Inferior parietal cortex (tissue), 1 donor: ENCODE measurements at regions not wholly inside any gene's neighbourhood (a gene's known extent, or its start where the extent isn't known, plus 50 kb on each side); places are given as distances from the start of the nearest gene placed in this dataset.
"Not testable (repeated sequence)": the region's sequence is repeated elsewhere in the genome, so short reads cannot be mapped to it uniquely, and the experiment has no call there.

Experiments used
- DNase-seq: peaks from one replicate; pipeline ENCODE4 v3.0.0-alpha.2; 2016; ENCODE audit errors: extremely low spot score

GRCh38 chr5:40453689-40454088 lies 226.0 kb upstream of the PTGER4 start:
- DNase-seq, result no peak

GRCh38 chr5:40452874-40453624 lies 226.7 kb upstream of the PTGER4 start:
- DNase-seq, result no peak

DNA sequence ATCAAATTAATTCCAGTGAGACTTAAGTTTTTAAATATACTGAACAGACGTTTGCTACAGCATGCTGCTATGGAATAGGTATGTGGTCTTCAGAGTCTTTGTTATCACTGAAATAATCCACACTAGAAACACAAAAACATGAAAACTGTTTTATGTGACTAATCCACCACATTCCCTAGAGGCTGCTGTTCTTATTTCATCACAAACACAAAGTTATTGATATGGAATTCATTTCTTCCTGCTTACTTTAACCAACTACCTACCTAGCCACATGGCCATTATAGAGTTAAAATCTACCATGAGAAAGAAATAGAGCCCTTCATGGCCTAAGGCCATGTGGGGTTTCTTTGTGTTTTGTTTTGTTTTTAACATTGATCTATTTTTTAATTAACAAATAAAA lies 232.3 kb upstream of the PTGER4 start:
- DNase-seq, result no peak

DNA sequence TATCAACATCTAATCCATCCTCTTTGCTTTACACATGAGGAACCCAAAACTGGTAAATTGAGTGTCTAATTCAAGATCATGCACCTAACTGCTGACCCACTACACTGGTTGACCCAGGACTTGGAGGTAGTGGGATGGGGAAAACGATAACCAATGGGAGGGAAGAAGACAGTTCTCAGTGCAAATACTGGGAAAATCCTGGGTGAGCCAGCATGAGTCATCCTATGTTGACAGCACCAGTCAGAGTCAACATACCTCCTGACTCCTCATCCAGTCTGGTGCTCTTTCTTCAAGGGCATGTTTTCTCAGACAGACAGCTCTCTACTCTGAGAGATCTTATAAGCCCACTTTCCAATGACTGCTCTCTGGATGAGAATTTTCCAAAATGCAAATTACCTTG lies 232.8 kb upstream of the PTGER4 start:
- no peak for DNase-seq

DNA sequence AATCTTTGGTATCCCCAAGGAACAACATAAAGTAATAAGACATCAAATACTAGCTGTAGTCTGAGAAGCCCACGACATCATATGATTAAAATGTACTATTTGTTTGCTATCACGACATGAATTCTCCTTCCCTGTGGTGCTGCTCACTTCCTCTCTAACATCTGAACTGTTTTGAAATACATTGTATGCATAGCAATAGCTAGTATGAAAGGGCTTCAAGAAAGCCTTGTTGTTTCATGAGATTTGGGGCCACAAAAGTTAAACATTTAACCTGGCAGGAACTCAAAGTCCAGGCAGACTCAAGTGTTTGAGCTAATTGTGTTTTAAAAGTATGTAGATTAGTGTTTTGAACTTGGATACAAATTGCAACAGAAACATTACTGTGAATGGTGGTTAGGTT lies 237.4 kb upstream of the PTGER4 start:
- DNase-seq, result no peak

GRCh38 chr5:40441733-40442132 lies 238.0 kb upstream of the PTGER4 start:
- DNase-seq, result no peak

DNA sequence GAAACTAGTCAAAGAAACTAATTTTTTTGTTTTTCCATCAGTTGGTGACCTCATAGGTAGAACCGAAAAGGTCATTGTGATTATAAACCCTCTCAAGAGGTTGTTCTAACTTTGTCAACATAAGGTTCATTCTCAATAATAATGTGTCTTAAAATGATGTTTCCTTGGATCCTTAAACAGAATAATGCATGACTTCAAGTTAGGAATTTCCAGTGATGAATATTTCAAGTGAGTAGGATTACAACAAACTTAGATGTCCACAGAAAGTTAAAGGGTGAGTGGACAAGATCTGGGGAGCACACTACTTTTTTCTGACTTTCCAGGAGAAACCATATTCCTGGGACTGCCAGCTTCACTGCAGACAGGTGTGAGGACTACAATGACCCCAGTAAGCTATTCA lies 239.0 kb upstream of the PTGER4 start:
- no peak for DNase-seq

GRCh38 chr5:40439103-40439502 lies 240.6 kb upstream of the PTGER4 start:
- DNase-seq, result not testable (repeated sequence)

GRCh38 chr5:40438646-40439045 lies 241.1 kb upstream of the PTGER4 start:
- DNase-seq, result not testable (repeated sequence)

DNA sequence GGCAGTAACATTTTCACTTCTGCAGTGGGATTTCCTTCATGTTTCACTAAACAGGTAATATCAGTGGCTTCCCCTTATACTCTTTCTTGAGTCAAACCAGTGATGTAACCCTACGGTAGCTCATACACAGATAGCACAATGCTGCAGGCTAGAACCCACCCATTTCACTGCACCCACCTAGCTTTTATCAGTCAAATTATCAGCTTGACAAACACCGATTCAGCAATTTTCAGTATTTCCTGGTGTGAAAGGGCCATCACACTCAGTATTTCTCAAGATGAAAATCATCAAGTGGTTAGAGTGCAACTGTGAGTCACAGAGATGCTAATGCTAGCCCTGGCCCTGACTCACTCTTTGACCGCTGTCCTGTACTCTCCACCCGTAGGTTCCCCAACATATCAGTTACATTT lies 242.3 kb upstream of the PTGER4 start:
- DNase-seq, result no peak

- no peak for DNase-seq
Measured at GRCh38 chr5:40436535-40437237, 243.0 kb upstream of the PTGER4 start.

DNA sequence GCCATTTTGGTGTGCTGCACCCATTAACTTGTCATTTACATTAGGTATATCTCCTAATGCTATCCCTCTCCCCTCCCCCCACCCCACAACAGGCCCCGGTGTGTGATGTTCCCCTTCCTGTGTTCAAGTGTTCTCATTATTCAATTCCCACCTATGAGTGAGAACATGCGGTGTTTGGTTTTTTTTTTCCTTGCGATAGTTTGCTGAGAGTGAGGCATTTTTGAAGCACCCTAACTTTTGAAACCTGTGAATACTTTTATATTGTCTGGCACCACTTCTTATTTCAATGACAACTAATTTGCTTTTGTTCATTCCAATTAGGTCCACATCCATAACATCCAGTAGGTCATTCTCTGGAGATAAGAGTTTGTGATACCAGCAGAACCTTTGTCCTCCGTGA lies 244.0 kb upstream of the PTGER4 start:
- DNase-seq, result not testable (repeated sequence)

GRCh38 chr5:40432836-40433235 lies 246.9 kb upstream of the PTGER4 start:
- no peak for DNase-seq

- DNase-seq, result no peak
Measured at GRCh38 chr5:40431734-40432133, 248.0 kb upstream of the PTGER4 start.

DNA sequence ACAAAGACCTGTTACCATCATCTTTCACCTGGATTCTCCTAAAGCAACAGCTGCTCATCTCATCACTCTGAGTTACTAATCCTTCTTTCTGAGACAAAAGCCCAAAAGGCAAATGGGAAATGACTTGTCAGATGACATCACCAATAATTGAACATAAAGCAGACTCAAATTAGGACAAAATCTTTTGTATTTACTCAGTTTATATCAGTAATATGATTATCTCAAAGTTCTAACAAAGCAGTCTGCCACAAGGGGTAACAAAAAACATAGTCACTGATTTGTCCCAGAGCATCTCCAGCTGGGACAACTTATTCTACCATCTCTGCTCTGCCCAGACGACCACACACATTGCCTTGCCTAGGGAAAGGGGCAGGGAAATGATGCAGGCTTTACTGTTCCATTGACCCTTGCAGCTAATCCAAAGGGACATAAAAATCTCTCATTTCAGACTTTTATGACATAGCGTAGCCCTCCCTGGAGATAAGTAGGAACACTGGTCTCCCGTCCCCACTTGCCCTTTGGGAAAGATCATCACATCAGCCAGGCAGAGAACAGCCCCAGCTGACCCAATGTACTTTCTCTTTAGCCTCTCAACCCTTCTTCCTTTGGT lies 249.5 kb upstream of the PTGER4 start:
- no peak for DNase-seq

- no peak for DNase-seq
Measured at GRCh38 chr5:40429258-40430100, 250.2 kb upstream of the PTGER4 start.

DNA sequence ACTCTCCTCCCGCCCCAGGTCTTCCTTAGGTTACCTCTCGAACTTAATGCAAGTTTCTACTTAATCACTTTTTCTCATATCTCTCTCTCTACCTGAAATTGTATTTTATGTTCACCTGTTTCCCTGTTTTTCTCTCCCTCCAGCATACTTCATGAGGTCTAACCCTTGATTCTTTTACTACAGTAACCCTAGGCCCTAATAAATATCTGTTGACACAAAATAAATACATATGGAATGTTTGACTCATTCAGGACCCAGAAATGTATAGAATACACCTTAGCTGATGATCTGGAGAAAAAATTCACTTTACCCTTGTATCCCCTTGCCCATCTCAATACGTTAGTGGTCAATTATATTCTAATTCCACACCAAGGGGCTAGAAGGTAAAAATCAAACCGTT lies 250.9 kb upstream of the PTGER4 start:
- no peak for DNase-seq

DNA sequence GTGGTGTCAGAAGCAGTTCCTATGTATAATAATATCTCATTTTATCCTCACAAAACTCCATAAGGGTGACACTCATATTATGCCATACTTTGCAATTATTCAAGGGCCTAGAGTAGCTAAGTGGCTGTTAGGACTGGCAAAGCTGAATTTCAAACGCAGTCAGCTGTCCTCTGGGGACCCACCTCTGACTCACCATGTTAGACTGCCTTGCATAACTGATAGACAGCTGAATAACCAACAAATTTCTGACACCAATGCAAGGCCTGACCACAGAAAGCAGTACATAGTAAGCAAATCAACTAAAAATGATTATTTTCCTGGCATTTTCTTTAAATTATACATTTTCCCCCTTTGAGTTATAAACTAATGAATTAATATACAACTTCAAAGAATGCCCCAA lies 251.6 kb upstream of the PTGER4 start:
- no peak for DNase-seq

GRCh38 chr5:40417046-40417810 lies 262.5 kb upstream of the PTGER4 start:
- DNase-seq, result not testable (repeated sequence)

DNA sequence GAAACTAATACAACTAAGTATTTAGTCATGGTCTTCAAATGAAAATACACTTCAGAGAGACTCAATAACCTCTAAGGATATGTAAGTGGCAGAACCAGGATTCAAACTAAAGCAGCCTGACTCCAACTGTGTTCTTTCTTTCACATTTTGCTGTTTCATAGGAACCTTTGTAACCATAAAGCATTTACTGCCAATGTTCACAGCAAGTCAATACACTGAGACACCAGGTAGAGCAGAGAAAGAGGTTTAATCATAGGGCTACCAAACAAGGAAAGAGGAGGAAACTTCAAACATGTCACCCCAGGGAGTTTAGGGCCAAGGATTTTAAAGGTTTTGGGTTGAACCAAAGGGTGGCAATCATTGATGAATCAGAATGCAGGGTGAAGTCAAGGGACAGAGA lies 263.1 kb upstream of the PTGER4 start:
- no peak for DNase-seq

- no peak for DNase-seq
Measured at GRCh38 chr5:40416098-40416497, 263.6 kb upstream of the PTGER4 start.
